HUES6 (cell line): ENCODE measurements at regions not wholly inside any gene's neighbourhood (a gene's known extent, or its start where the extent isn't known, plus 50 kb on each side); places are given as distances from the start of the nearest gene placed in this dataset.
"Not testable (repeated sequence)": the region's sequence is repeated elsewhere in the genome, so short reads cannot be mapped to it uniquely, and the experiment has no call there.

ENCODE experiments used
- H3K27ac ChIP-seq: 2 replicates; pipeline ENCODE4 v1.7.0; 2013; ENCODE audit warnings: low read depth, mild to moderate bottlenecking, low read length, inconsistent platforms
- H3K27me3 ChIP-seq: 2 replicates; pipeline ENCODE4 v1.6.1; 2013; ENCODE audit warnings: low read length; ENCODE audit not compliant: control insufficient read depth, insufficient read depth
- H3K36me3 ChIP-seq: 2 replicates; pipeline ENCODE4 v1.6.1; 2013; ENCODE audit warnings: low read length; ENCODE audit not compliant: control insufficient read depth, insufficient read depth
- H3K4me1 ChIP-seq: 2 replicates; pipeline ENCODE4 v1.6.1; 2013; ENCODE audit warnings: low read length; ENCODE audit not compliant: control insufficient read depth, insufficient read depth
- H3K4me3 ChIP-seq: 2 replicates; pipeline ENCODE4 v1.5.1; 2013; ENCODE audit warnings: low read depth, low read length
- H3K9ac ChIP-seq: one replicate; pipeline ENCODE4 v1.6.1; 2013; ENCODE audit warnings: mild to moderate bottlenecking, low read length
- H3K9me3 ChIP-seq: 2 replicates; pipeline ENCODE4 v1.6.1; 2013; ENCODE audit warnings: low read depth, low read length; ENCODE audit not compliant: control insufficient read depth, insufficient read depth

DNA sequence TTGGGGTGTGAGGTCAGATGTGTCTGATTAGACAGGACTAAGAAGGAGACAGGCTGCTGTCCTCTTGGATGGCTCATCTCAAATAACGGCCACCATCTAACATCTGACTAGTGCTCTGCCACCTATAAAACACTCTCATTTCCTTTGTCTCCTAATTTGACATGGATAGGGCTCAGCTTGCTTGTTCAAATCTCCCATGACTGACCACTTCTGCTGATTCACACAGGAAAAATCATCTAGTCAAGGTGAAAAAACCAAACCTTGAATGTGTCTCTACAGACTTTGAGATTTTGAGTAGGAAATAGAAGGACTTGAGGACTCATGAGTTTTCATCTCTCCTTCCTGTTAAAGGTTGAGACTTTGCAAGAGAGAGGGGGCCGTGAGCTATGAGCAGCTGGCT lies 150.6 kb downstream of the IER5 start:
- H3K36me3 ChIP-seq: no peaks in the 10 kb centered on the region
- H3K27me3 ChIP-seq: no peaks in the 10 kb centered on the region

DNA sequence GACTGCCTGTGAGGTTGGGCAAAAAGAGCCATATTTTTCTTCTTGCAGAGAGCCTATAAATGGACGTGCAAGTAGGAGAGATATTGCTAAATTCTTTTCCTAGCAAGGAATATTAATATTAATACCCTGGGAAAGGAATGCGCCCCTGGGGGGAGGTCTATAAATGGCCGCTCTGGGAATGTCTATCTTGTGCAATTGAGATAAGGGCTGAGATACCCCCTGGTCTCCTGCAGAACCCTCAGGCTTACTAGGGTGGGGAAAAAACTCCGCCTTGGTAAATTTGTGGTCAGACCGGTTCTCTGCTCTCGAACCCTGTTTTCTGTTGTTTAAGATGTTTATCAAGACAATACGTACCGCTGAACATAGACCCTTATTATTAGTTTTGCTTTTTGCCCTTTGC lies 157.8 kb downstream of the IER5 start:
- not testable (repeated sequence) for H3K4me1 ChIP-seq, H3K4me3 ChIP-seq, H3K36me3 ChIP-seq, H3K27ac ChIP-seq, H3K27me3 ChIP-seq, H3K9ac ChIP-seq
- H3K9me3 ChIP-seq: peaks cover 27% of the 10 kb centered on the region

More for the DNA sequence above, 150.6 kb downstream of the IER5 start:
- Histone ChIP-seq H3K4me3 (no peak overlapping the region), H3K4me1 (no peaks in the 10 kb centered on the region), H3K27ac (no peak overlapping the region), H3K9ac (no peak overlapping the region), H3K9me3 (no peaks in the 10 kb centered on the region)

DNA sequence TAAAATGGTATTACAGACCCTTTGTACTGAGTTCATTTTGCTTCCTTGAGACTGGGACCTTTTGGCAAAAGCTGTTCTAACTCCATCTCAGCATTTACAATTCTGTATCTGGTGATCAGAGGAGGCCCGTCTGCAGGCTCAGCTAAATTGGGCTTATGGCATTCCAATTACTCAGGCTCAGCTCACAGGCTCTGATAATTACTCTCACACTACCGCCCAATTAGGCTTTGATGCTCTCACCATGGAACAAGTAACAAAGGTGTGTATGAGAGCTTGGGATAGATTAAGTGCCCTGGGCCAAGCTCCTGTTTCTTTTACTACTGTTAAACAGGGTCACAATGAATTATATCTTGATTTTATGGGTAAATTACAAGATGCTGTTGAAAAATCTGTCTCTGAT lies 159.9 kb downstream of the IER5 start:
- not testable (repeated sequence) for H3K27ac ChIP-seq, H3K36me3 ChIP-seq, H3K27me3 ChIP-seq, H3K9ac ChIP-seq, H3K4me3 ChIP-seq
- peaks cover 12% of the 10 kb centered on the region; the same call in 1 of the 2 replicates for H3K4me1 ChIP-seq
- H3K9me3 ChIP-seq: peaks cover 28% of the 10 kb centered on the region

DNA sequence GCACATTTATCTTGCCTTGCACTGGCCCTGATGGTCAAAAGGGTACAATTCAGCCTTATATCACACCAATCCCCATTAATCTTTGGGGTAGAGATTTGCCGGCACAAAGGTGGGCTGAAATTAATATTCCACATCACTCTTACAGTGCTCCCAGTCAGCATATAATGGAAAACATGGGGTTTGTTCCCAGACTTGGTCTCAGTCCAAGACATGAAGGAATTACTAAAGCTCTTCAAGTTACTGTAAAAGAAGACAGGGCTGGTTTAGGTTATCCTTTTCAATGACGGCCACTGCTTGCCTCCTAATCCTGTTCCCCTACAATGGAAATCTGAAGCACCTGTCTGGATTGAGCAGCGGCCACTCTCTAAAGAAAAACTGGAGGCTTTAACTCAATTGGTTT lies 160.7 kb downstream of the IER5 start:
- no peak overlapping the region for H3K4me3 ChIP-seq
- H3K27me3 ChIP-seq: no peaks in the 10 kb centered on the region
- peaks cover 31% of the 10 kb centered on the region for H3K9me3 ChIP-seq
- peaks cover 12% of the 10 kb centered on the region; the same call in 1 of the 2 replicates for H3K4me1 ChIP-seq
- no peak overlapping the region for H3K27ac ChIP-seq
- no peak overlapping the region for H3K9ac ChIP-seq
- H3K36me3 ChIP-seq: no peaks in the 10 kb centered on the region

DNA sequence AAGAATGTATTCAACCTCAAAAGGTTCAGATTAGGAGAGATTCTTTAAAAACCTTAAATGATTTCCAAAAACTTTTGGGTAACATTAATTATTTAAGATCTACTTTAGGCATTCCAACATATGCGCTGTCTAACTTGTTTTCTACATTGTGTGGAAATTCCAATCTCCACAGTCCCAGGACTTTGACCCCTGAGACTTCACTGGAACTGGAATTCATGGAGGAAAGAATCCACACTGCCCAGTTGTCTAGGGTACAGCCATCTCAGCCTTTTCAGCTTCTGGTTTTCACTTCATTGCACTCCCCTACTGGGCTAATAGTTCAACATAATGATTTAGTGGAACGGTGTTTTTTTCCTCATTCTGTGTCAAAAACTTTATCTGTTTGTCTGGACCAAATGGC lies 161.5 kb downstream of the IER5 start:
- Histone ChIP-seq H3K9me3 (peaks cover 35% of the 10 kb centered on the region), H3K36me3 (no peaks in the 10 kb centered on the region), H3K4me3 (no peak overlapping the region), H3K4me1 (peaks cover 12% of the 10 kb centered on the region; the same call in 1 of the 2 replicates), H3K27me3 (no peaks in the 10 kb centered on the region), H3K27ac (no peak overlapping the region), H3K9ac (no peak overlapping the region)

DNA sequence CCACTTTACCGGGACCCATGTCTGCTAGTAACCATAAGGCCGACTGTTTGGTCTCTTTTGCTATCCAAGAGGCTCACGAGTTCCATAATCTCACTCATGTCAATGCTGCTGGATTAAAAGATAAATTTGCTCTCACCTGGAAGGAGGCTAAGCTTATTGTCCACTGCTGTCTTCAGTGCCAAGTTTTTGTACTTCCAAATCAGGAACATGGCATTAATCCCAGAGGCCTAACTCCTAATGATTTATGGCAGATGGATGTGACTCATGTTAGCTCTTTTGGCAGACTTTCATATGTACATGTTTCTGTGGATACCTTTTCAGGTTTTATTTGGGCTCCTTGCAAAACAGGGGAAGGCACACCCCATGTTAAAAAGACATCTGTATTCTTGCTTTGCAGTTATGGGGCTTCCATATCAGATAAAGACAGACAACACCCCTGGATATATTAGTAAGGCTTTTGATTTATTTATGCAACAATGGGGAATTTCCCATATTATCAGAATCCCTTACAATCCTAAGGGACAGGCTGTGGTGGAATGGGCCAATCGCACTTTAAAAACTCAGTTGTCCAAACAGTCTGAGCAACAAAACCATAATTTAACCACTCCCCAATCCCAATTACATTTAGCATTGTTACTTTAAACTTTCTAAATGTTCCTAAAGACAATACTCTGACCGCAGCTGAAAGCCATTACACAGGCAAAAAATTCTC lies 162.7 kb downstream of the IER5 start:
- peaks cover 32% of the 10 kb centered on the region for H3K9me3 ChIP-seq
- H3K36me3 ChIP-seq: no peaks in the 10 kb centered on the region
- no peak overlapping the region for H3K9ac ChIP-seq
- H3K4me3 ChIP-seq: no peak overlapping the region
- no peaks in the 10 kb centered on the region for H3K27me3 ChIP-seq
- H3K4me1 ChIP-seq: peaks cover 12% of the 10 kb centered on the region; the same call in 1 of the 2 replicates
- no peak overlapping the region for H3K27ac ChIP-seq

DNA sequence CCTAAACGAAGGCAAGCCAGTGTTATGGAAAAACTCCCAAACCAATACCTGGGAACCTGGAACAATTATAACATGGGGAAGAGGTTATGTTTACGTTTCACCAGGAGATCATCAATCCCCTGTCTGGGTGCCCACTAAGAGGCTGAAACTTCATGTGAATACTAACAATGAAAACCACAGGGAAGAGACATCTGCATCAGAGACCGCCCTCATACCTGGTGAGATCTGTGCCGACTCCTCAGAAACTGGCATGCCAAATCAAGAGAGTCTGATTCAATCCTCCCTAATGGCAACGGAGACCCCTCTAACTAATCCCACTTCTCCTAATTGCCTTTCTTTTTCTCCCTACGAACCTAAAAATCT lies 163.2 kb downstream of the IER5 start:
- Histone ChIP-seq H3K27ac (no peak overlapping the region), H3K36me3 (no peaks in the 10 kb centered on the region), H3K4me1 (peaks cover 12% of the 10 kb centered on the region; the same call in 1 of the 2 replicates), H3K27me3 (no peaks in the 10 kb centered on the region), H3K4me3 (no peak overlapping the region), H3K9ac (no peak overlapping the region), H3K9me3 (peaks cover 28% of the 10 kb centered on the region)

DNA sequence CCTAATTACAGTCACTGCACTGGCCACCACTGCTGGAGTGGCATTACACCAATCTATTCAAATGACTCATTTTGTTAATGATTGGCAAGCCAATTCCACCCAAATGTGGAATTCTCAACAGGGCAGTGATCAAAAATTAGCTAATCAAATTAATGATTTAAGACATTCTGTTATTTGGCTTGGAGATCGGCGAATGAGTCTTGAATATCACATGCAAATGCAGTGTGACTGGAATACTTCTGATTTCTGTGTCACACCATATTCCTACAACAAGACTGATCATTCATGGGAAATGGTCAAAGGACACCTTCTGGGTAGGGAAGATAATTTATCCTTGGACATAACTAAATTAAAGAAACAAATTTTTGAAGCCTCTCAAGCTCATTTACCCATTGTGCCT lies 165.1 kb downstream of the IER5 start:
- not testable (repeated sequence) for H3K27me3 ChIP-seq, H3K27ac ChIP-seq, H3K36me3 ChIP-seq, H3K4me3 ChIP-seq, H3K9ac ChIP-seq
- peaks cover 15% of the 10 kb centered on the region for H3K9me3 ChIP-seq
- H3K4me1 ChIP-seq: peaks cover 12% of the 10 kb centered on the region; the same call in 1 of the 2 replicates

DNA sequence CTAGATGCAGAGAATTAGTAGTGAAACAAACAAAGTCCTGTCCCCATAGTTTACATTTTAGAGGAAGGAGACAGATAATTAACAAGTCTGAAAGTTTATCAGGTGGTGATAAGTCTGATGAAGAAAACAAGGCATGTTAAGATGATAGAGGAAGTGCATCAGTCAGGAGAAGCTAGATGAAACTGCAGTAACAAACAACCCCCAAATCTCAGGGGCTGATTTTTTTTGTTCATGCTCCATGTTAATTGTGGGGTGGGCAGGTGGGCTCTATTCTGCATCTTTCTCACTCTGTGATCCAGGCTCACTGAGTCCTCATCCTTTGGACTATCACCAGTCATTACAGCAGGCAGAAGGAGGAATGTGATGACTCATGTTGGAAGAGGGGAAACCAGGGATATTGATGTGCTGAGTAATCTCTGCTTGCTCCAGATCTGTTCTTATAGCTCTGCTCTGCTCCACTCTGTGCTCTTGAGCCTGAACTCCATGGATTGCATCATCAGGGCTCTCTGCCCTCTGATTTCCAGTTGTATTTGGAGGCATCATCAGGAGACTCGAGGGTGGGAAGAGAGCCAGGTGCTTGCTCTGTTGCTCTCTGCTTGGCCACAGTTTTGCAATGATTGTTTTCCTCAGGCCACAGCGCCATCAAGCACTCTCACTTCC lies 166.9 kb downstream of the IER5 start:
- Histone ChIP-seq H3K27me3 (peaks cover 8% of the 10 kb centered on the region; the same call in 1 of the 2 replicates), H3K4me3 (no peak overlapping the region), H3K36me3 (no peaks in the 10 kb centered on the region), H3K27ac (no peak overlapping the region), H3K4me1 (peaks cover 12% of the 10 kb centered on the region; the same call in 1 of the 2 replicates), H3K9me3 (peaks cover 15% of the 10 kb centered on the region), H3K9ac (no peak overlapping the region)

DNA sequence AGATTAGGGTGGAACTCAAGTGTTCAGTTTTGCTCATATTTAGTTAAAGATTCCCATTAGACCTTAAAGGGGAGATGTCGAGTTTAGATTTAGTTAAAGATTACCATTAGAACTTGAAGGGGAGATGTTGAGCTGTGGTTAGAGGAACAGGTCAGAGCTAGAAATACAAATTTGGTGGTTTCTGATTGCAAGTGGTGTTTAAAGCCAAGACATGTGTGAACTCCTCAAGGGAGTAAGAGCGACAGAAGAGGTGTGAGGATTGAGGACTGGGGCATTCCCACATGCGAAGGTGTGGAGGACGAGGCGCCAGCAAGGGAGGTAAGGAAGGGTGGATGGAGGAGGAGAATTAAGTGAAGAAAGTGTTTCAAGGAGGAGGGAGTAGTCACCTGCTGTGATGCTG lies 168.6 kb downstream of the IER5 start:
- H3K27me3 ChIP-seq: peaks cover 8% of the 10 kb centered on the region; the same call in 1 of the 2 replicates
- 0 out of 2 replicates have a peak, but pooled peaks cover 2% of the 10 kb centered on the region for H3K4me1 ChIP-seq
- peaks cover 15% of the 10 kb centered on the region for H3K9me3 ChIP-seq
- no peaks in the 10 kb centered on the region for H3K36me3 ChIP-seq
- H3K9ac ChIP-seq: no peak overlapping the region
- H3K27ac ChIP-seq: no peak overlapping the region
- no peak overlapping the region for H3K4me3 ChIP-seq

DNA sequence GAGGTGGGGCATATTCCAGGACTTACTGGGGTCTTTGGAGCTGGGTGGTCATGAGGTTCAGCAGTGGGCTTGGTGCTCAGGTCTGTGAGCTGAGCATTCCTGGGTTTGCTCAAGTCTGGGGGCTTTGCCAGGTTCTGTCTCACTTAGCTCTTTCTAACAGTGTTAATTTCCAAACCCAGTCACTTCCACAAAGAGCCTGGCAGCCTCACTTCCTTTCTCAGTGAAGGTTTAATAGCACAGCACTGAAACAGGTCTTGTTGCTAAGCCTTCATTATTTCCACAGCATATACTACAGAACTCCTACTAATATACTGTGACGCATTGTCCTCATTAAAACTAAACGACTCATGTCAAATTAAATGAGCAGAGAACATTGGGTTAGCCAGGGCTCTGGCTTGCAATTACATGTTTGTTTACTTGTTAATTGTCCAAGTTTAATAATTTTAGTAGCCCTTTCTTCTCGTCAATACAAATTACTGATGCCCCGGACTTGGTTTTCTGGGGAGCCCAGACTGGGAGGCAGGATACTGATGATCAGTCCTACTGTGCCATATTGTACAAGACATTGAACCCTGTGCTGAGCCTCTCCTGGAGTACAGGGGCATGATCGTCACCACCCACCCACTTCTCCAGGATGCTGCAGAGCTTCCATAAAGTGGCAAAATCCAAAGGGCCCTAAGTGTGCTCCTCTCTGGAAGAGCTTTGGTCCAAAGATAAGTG lies 170.7 kb downstream of the IER5 start:
- H3K4me1 ChIP-seq: no peaks in the 10 kb centered on the region
- no peaks in the 10 kb centered on the region for H3K36me3 ChIP-seq
- H3K9me3 ChIP-seq: peaks cover 12% of the 10 kb centered on the region
- no peak overlapping the region for H3K4me3 ChIP-seq
- peaks cover 8% of the 10 kb centered on the region; the same call in 1 of the 2 replicates for H3K27me3 ChIP-seq
- no peak overlapping the region for H3K27ac ChIP-seq
- H3K9ac ChIP-seq: no peak overlapping the region
